SK-N-MC (cell line): ENCODE measurements at regions not wholly inside any gene's neighbourhood (a gene's known extent, or its start where the extent isn't known, plus 50 kb on each side); places are given as distances from the start of the nearest gene placed in this dataset.

Experiments
- DNase-seq: peaks from one replicate; pipeline ENCODE4 v3.0.0-alpha.2; 2011; ENCODE audit warnings: low read depth, low spot score
- H3K27ac ChIP-seq: fragments of 200-600 bp; sonication (generic); 2 replicates; pipeline ENCODE4 v1.5.1; 2016; ENCODE audit warnings: mixed run types
- H3K36me3 ChIP-seq: fragments of 200-600 bp; sonication (generic); 2 replicates; pipeline ENCODE4 v1.6.1; 2017; ENCODE audit warnings: antibody characterized with exemption, low read length, mixed read lengths; ENCODE audit not compliant: insufficient read depth
- H3K4me3 ChIP-seq: fragments of 200-600 bp; sonication (generic); 2 replicates; pipeline ENCODE4 v1.5.1; 2016
- H3K9ac ChIP-seq: fragments of 200-600 bp; sonication (generic); 2 replicates; pipeline ENCODE4 v1.8.0; 2017; ENCODE audit warnings: mixed run types, mixed read lengths; ENCODE audit not compliant: insufficient read length
- H3K9me3 ChIP-seq: fragments of 200-600 bp; sonication (generic); 2 replicates; pipeline ENCODE4 v1.6.1; 2017; ENCODE audit warnings: low read depth, mild to moderate bottlenecking, antibody characterized with exemption, low read length, moderate library complexity, mixed read lengths
- EZH2 ChIP-seq: fragments of 200-600 bp; sonication (generic); IDR thresholded peaks from one replicate; pipeline ENCODE4 v1.6.1; 2017; ENCODE audit warnings: antibody characterized with exemption
- FOXP2 ChIP-seq: optimal IDR thresholded peaks from 2 replicates; pipeline ENCODE3; 2011; ENCODE audit warnings: mild to moderate bottlenecking, moderate library complexity; ENCODE audit not compliant: insufficient read depth; ENCODE audit errors: extremely low read length, control extremely low read depth
- POLR2AphosphoS5 ChIP-seq: IDR thresholded peaks from 2 replicates; pipeline ENCODE4 v1.6.1; 2012; ENCODE audit warnings: mild to moderate bottlenecking, low read depth, low read length, borderline replicate concordance

- Histone ChIP-seq H3K36me3 (no peaks in the 10 kb centered on the region), H3K27ac (no peak overlapping the region), H3K4me3 (no peak overlapping the region), H3K9me3 (no peaks in the 10 kb centered on the region), H3K9ac (no peak overlapping the region)
- TF ChIP-seq EZH2 (no peak), FOXP2 (no peak), POLR2AphosphoS5 (no peak)
- no peak for DNase-seq
These were observed 1180.2 kb upstream of the ADGRL3 start for GRCh38 chr4:60019946-60020345.

GRCh38 chr4:60020389-60020788 is 1179.7 kb upstream of the ADGRL3 start:
- no peaks in the 10 kb centered on the region for H3K36me3 ChIP-seq
- no peak for DNase-seq
- TF ChIP-seq FOXP2 (no peak), EZH2 (no peak), POLR2AphosphoS5 (no peak)
- H3K9me3 ChIP-seq, result no peaks in the 10 kb centered on the region
- no peak overlapping the region for H3K4me3 ChIP-seq
- H3K9ac ChIP-seq, result no peak overlapping the region
- no peak overlapping the region for H3K27ac ChIP-seq

- Histone ChIP-seq H3K9me3 (no peaks in the 10 kb centered on the region), H3K27ac (no peak overlapping the region), H3K36me3 (no peaks in the 10 kb centered on the region), H3K4me3 (no peak overlapping the region), H3K9ac (no peak overlapping the region)
- no peak for DNase-seq
- TF ChIP-seq FOXP2 (no peak), EZH2 (no peak), POLR2AphosphoS5 (no peak)
These were observed 1166.3 kb upstream of the ADGRL3 start for GRCh38 chr4:60033826-60034225.

GRCh38 chr4:60034361-60034760 is 1165.8 kb upstream of the ADGRL3 start:
- no peak overlapping the region for H3K27ac ChIP-seq
- TF ChIP-seq FOXP2 (no peak), POLR2AphosphoS5 (no peak), EZH2 (no peak)
- no peaks in the 10 kb centered on the region for H3K9me3 ChIP-seq
- no peak overlapping the region for H3K4me3 ChIP-seq
- no peak for DNase-seq
- no peak overlapping the region for H3K9ac ChIP-seq
- no peaks in the 10 kb centered on the region for H3K36me3 ChIP-seq

- Histone ChIP-seq H3K9ac (no peak overlapping the region), H3K36me3 (no peaks in the 10 kb centered on the region)
These were observed 1160.2 kb upstream of the ADGRL3 start for GRCh38 chr4:60039908-60040307.

GRCh38 chr4:60042231-60042652 is 1157.9 kb upstream of the ADGRL3 start:
- no peak for TF ChIP-seq POLR2AphosphoS5
- TF ChIP-seq EZH2, result no peak
- no peak for TF ChIP-seq FOXP2
- no peak overlapping the region for H3K27ac ChIP-seq
- H3K36me3 ChIP-seq, result no peaks in the 10 kb centered on the region
- DNase-seq, result no peak
- no peaks in the 10 kb centered on the region for H3K9me3 ChIP-seq
- H3K9ac ChIP-seq, result no peak overlapping the region
- no peak overlapping the region for H3K4me3 ChIP-seq

More at GRCh38 chr4:60039908-60040307, 1160.2 kb upstream of the ADGRL3 start:
- Histone ChIP-seq H3K9me3 (no peaks in the 10 kb centered on the region), H3K4me3 (no peak overlapping the region), H3K27ac (no peak overlapping the region)
- TF ChIP-seq FOXP2, result no peak
- no peak for DNase-seq

- Histone ChIP-seq H3K36me3 (no peaks in the 10 kb centered on the region), H3K9me3 (no peaks in the 10 kb centered on the region), H3K9ac (no peak overlapping the region), H3K4me3 (no peak overlapping the region), H3K27ac (no peak overlapping the region)
- TF ChIP-seq POLR2AphosphoS5 (no peak), FOXP2 (no peak), EZH2 (no peak)
- no peak for DNase-seq
These were observed 1157.2 kb upstream of the ADGRL3 start for GRCh38 chr4:60042941-60043340.

- Histone ChIP-seq H3K27ac (no peak overlapping the region), H3K4me3 (no peak overlapping the region), H3K9me3 (no peaks in the 10 kb centered on the region), H3K36me3 (no peaks in the 10 kb centered on the region), H3K9ac (no peak overlapping the region)
- no peak for DNase-seq
- no peak for TF ChIP-seq POLR2AphosphoS5
- TF ChIP-seq FOXP2, result no peak
- TF ChIP-seq EZH2, result no peak
These were observed 1121.1 kb upstream of the ADGRL3 start for GRCh38 chr4:60078984-60079383.

GRCh38 chr4:60081839-60082238 is 1118.3 kb upstream of the ADGRL3 start:
- TF ChIP-seq FOXP2, result no peak
- TF ChIP-seq POLR2AphosphoS5, result no peak
- TF ChIP-seq EZH2, result no peak
- H3K9ac ChIP-seq, result no peak overlapping the region
- H3K36me3 ChIP-seq, result no peaks in the 10 kb centered on the region
- H3K9me3 ChIP-seq, result no peaks in the 10 kb centered on the region
- H3K4me3 ChIP-seq, result no peak overlapping the region
- no peak overlapping the region for H3K27ac ChIP-seq
- DNase-seq, result no peak

- no peaks in the 10 kb centered on the region for H3K36me3 ChIP-seq
- no peak for TF ChIP-seq EZH2
- no peak for TF ChIP-seq FOXP2
- TF ChIP-seq POLR2AphosphoS5, result no peak
- H3K9ac ChIP-seq, result no peak overlapping the region
- H3K4me3 ChIP-seq, result no peak overlapping the region
- no peak overlapping the region for H3K27ac ChIP-seq
- DNase-seq, result no peak
- H3K9me3 ChIP-seq, result peaks cover 3% of the 10 kb centered on the region; the same call in 1 of the 2 replicates
These were observed 1111.2 kb upstream of the ADGRL3 start for GRCh38 chr4:60088807-60089486.
